H54 (cell line): ENCODE measurements at regions not wholly inside any gene's neighbourhood (a gene's known extent, or its start where the extent isn't known, plus 50 kb on each side); places are given as distances from the start of the nearest gene placed in this dataset.

Experiments used
- DNase-seq: peaks from one replicate; pipeline ENCODE4 v3.0.0; 2011; ENCODE audit warnings: low spot score, mixed read lengths; ENCODE audit not compliant: insufficient read length
- FAIRE-seq: peaks from 3 replicates; lab custom pipeline; 2011; peaks lifted over from hg19 to GRCh38; lab: Jason Lieb, UNC
- POLR2A ChIP-seq: IDR thresholded peaks from 2 replicates; pipeline ENCODE4 v1.6.1; 2011; ENCODE audit warnings: low read depth, mild to moderate bottlenecking, low read length

GRCh38 chr2:239519089-239519920 lies 118.5 kb upstream of the HDAC4 start:
- no peak for DNase-seq
- FAIRE-seq = no peak
- TF ChIP-seq POLR2A = no peak

- no peak for FAIRE-seq
- DNase-seq = no peak
- TF ChIP-seq POLR2A = no peak
Measured at GRCh38 chr2:239518286-239519088, 117.7 kb upstream of the HDAC4 start.

DNA sequence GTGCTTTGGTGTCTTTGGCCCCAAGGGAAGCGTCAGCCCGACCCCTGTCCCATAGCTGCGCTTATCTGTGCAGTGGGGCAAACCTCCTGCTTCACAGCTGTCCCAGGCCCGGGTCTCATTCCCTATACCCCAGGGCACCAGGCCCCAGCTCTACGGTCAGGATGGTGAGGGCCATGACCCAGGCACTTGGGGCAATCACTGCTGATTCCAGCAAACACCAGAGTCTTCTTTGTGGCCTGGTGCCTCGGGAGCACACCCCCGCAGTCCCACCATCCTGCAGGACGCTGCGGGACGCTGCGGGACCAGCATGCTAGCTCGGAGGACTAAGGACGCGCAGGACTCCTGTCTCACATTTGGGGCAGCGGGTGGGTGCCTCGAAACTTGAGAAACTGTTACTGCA lies 116.9 kb upstream of the HDAC4 start:
- no peak for DNase-seq
- TF ChIP-seq POLR2A = no peak
- no peak for FAIRE-seq

- no peak for FAIRE-seq
- no peak for TF ChIP-seq POLR2A
- no peak for DNase-seq
Measured at GRCh38 chr2:239516954-239517305, 116.1 kb upstream of the HDAC4 start.

DNA sequence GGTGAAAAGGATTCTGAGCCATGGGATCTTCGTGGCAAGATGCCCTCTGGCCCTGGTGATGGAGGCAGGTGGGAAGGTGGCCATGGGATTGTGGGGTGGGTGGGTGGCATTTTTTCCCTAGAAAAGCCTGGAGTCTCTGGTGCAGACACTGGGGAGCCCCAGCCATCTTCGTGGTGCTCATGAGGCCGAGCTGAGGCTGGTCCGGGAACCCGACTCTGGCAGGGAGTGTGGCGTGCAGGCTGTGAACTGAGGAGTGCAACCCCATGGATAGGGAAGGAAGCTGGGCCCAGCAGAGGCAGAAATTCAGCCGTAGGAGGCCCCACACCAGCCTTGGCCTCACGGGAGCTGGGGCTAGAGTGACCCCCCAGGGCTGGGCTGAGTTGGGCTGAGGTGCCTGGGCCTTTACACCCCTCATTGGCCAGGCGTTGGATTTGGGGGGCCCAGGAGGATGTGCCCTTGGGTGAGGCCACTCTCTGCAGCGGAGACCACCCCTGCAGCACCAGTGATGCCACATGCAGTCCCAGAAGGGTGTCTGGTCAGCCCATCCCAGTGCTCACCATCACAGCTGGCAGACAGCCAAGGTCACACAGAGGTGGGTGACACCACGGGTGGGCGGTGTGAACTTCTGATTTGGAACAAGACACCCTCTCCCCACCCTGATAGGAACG lies 115.6 kb upstream of the HDAC4 start:
- no peak for TF ChIP-seq POLR2A
- DNase-seq (no peak), FAIRE-seq (no peak)

GRCh38 chr2:239514754-239515530 lies 114.1 kb upstream of the HDAC4 start:
- FAIRE-seq = no peak
- TF ChIP-seq POLR2A = no peak
- no peak for DNase-seq

DNA sequence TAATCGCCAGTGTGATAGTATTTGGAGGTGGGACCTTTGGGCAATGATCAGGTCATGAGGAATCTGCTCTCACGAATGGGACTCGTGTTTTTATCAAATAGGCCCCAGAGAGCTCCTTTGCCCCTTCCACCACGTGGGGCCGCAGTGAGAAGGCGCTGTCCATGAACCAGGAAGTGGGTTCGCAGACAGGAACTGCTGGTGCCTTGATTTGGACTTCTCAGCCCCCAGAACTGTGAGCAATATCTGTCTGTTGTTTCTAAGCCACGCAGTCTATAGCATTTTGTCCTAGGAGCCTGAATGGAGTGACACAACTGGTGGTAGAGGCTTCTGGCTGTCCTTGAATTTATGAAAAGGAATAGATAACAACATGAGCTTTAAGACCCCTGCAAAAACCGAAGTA lies 111.2 kb upstream of the HDAC4 start:
- DNase-seq (no peak), FAIRE-seq (no peak)
- TF ChIP-seq POLR2A = no peak

- FAIRE-seq = no peak
- no peak for DNase-seq
- no peak for TF ChIP-seq POLR2A
Measured at GRCh38 chr2:239509373-239510143, 108.7 kb upstream of the HDAC4 start.

DNA sequence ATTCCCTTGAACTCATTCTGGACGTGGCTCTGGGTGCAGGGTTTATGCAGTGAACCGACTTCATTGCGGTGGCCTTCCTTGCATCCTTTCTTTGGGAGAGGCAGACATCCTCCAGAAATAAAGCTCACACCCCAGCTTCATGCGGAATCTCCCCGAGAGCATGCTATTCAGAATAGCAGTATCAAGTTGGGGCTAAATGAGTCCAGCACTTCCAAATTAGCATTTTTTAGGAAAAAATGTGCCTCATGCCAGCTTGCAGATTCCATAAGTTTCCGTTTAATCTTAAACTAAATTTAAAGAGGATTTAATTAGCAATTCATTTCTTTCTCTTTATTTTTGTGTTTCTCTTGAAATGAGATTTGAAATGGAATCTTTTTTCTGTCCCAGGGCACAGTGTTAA lies 107.4 kb upstream of the HDAC4 start:
- TF ChIP-seq POLR2A = no peak
- FAIRE-seq (no peak), DNase-seq (no peak)

DNA sequence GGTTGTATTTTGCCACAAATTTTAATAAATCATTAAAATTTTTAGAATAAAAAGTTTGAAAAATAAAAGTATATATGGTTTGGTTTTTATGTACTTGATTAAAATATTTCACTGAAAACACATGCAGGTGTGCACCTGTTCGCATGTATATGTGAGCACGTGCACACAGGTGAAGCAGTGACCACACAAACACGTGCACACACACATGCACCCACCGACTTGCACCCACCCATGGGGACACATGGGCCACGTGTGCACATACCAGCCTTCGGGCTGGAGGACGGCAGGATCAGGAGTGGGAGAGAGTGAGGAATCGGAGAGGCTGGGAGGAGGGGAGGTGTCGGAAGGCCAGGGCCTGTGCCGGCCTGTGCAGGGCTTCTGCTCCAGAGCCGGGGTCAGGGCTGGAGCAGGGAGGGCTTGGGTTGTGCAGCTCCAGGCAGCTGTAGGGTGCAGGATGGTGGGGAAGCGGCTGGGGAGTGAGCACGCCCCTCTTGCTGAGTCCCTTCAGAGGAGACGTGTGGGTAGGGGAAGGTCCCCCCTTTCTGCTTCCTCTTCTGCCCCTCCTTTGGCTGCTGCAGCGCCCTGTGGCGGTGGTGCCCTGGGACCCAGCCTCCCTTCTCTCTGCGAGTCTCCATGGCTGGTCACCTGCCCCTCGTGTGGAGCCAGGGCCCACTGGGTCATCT lies 106.9 kb upstream of the HDAC4 start:
- no peak for DNase-seq
- no peak for FAIRE-seq
- no peak for TF ChIP-seq POLR2A

DNA sequence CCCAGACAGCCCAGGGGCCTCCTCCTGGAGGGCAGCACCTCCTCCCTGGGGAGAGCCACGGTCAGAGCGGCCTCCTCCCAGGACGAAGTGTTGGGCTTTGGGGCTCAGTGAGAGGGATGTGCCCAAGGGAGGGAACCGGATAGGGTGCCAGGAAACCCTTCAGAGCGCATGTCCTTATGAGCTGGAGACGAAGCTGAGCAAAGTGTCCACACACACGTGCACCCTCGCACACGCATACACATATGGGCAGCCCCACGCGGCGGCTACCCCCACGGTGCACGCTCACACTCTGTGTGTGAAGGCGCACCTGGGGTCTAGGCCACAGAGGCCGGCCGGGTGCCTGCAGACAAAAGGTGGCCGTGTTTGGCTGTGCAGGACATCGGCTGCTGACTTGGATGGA lies 106.1 kb upstream of the HDAC4 start:
- FAIRE-seq (no peak), DNase-seq (no peak)
- no peak for TF ChIP-seq POLR2A
